GM12875 (cell line): ENCODE measurements at regions not wholly inside any gene's neighbourhood (a gene's known extent, or its start where the extent isn't known, plus 50 kb on each side); places are given as distances from the start of the nearest gene placed in this dataset.

Source experiments
- H3K4me3 ChIP-seq: one replicate; pipeline ENCODE4 v1.5.1; 2011; ENCODE audit warnings: low read depth, low read length, control low read depth
- CTCF ChIP-seq: IDR thresholded peaks from 2 replicates; pipeline ENCODE4 v1.5.1; 2011; ENCODE audit warnings: low read depth, mild to moderate bottlenecking, control low read depth, inconsistent platforms, low read length, moderate library complexity, borderline replicate concordance; ENCODE audit not compliant: insufficient read depth

DNA sequence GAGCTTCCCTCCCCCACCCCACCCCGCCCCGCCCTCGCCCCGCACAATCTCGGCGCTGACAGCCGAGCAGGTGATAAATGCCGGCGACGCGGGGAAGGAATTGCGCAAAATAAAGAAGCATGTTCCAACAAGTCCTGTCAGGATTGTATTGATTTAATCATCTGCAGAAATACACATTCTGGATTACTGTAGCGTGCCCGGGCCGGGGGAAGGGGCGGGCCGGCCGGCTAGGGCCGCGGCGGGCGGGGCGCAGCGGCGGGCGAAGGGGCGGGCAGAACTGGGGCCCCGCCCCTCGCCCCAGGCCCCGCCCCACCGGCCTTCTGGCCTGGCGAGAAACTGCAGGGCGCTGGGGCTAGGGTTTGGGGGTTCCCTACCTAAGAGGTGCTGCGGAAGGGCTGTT is 88.9 kb upstream of the PAX2 start:
- no peak for TF ChIP-seq CTCF
- H3K4me3 ChIP-seq, result no peak overlapping the region

- no peak for TF ChIP-seq CTCF
- no peak overlapping the region for H3K4me3 ChIP-seq
These were observed 87.1 kb upstream of the PAX2 start for GRCh38 chr10:100658269-100658668.

DNA sequence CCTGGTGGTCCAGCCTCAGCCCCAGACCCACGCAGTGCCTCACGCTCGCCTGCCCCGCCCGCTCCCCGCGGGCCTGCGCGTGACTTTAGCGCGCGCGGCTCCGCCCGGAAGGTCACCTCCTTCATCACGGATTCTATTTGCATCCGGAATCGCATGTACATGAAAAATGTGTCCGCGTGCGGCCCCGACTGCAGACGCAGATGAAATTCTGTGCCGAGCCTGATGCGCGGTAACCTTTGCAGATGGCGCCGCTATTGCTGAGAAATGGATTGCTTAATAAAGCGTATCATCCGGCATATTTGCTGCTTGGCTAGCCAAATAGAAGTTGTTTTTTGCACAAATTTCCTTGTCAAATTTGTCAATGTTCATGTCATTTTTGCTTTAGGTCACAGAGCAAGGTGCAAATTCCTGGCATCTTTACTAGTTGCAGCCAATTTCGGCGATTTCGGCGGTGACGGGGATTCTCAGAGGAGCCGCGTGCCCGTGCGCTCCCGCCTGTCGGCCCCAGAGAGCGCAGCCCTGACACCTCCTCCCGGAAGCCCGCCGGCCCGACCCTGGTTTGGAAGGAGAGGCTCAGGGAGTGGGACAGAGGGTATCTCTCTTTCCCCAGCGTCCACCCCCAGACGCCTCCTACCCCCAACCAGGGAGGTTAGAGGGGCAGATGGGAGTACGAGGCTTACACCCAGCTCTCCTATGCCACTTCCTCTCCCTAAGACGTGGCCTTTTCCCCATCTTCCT is 85.9 kb upstream of the PAX2 start:
- no peak for TF ChIP-seq CTCF
- H3K4me3 ChIP-seq, result no peak overlapping the region

DNA sequence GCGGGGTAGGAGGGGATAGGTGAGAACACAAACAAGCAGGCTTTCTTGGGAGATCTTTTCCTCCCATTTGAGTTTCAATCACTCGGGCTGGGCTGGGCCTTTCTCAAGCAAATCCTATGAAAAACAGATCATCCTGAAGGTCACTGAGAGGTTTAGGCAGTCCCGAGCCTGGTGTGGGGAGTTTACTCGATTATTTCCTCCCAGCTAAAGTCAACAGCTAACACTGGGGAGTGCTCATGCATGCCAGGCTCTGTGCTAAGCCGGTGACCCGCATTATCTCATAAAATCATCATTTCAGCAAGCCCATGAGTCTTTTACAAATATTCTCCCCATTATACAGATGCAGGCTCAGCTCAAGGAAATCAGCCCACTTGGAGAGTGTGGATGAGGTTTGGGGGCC is 85.0 kb upstream of the PAX2 start:
- TF ChIP-seq CTCF, result no peak
- no peak overlapping the region for H3K4me3 ChIP-seq

GRCh38 chr10:100660945-100661344 is 84.4 kb upstream of the PAX2 start:
- no peak overlapping the region for H3K4me3 ChIP-seq

DNA sequence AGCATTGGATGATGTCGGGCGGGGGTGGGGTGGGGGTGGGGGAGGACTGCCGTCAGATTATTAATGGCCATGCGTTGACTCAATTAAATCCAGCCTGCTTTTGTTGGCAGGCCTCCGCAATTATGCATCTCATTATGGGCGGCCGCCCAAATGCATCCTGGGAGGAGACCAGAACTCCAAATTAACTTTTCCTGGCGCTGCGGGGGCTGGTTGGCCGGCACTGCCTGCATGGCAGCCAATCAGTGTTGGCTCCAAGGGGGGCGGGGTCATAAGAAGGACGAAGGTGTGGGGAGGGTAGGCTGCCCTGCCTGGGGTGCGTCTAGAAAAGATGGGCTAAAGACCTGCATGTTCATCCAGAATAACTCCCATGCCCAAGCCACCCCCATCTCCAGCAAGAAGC is 83.9 kb upstream of the PAX2 start:
- no peak for TF ChIP-seq CTCF
- no peak overlapping the region for H3K4me3 ChIP-seq

More at GRCh38 chr10:100660945-100661344, 84.4 kb upstream of the PAX2 start:
- TF ChIP-seq CTCF, result no peak

DNA sequence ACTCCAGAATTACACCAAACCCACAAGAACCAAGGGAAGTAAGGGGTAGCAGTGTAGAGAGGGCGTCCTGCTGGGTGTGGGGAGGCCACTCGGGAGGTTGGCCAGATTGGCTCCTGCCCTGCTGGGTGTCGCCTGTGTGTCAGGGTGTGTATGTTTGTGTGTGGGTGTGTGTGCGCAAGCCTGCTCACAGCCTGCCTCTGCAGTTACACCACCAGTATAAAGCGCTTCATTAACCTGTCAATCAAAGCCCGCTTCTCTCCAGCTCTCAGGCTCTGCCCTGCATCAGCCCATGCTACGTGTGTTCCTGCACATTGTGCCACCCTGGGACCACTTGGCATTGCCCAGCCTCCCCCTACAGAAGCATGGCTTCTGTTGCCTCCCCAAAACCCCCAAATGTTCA is 83.3 kb upstream of the PAX2 start:
- no peak for TF ChIP-seq CTCF
- no peak overlapping the region for H3K4me3 ChIP-seq
